HG02981 (cell line): ENCODE measurements at regions not wholly inside any gene's neighbourhood (a gene's known extent, or its start where the extent isn't known, plus 50 kb on each side); places are given as distances from the start of the nearest gene placed in this dataset.
"Not testable (repeated sequence)": the region's sequence is repeated elsewhere in the genome, so short reads cannot be mapped to it uniquely, and the experiment has no call there.

ENCODE experiments used
- ATAC-seq: cut with Tn5 transposase; IDR thresholded peaks from one replicate; pipeline ENCODE4 v1.9.1; 2021; ENCODE audit warnings: mild to moderate bottlenecking, moderate library complexity; ENCODE audit not compliant: unreplicated experiment

DNA sequence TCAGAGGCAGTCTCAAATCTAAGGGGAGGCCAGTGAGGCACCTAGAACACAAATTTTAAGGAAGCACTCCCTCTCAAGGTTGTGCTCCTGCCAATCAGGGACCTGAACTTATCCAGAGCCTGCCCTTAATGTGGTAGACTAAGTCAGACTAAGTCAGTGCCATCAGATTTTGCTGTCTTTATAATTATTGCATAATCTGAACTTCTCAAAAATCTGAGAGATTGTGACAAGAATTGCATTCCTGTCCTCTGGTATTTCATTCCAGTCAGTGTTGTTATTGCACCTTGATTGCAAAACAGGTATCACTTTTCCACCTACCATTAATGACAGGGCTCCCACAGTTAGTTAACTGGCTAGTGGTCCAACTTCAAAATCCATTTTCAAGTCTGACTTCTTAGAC lies 197.1 kb upstream of the HCN1 start:
- no peak for ATAC-seq

DNA sequence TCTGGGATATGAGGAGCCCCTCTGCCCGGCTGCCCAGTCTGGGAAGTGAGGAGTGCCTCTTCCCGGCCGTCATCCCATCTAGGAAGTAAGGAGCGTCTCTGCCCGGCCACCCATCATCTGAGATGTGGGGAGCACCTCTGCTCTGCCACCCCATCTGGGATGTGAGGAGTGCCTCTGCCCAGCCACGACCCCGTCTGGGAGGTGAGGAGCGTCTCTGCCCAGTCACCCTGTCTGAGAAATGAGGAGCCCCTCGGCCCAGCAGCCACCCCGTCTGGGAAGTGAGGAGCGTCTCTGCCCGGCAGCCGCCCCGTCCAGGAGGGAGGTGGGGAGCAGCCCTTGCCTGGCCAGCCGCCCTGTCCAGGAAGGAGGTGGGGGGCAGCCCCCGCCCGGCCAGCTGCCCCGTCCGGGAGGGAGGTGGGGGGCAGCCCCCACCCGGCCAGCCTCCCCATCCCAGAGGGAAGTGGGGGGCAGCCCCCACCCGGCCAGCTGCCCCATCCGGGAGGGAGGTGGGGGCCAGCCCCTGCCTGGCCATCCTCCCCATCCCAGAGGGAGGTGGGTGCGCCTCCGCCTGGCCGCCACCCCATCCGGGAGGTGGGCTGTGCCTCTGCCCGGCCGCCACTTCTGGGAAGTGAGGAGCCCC lies 194.4 kb upstream of the HCN1 start:
- ATAC-seq: not testable (repeated sequence)

DNA sequence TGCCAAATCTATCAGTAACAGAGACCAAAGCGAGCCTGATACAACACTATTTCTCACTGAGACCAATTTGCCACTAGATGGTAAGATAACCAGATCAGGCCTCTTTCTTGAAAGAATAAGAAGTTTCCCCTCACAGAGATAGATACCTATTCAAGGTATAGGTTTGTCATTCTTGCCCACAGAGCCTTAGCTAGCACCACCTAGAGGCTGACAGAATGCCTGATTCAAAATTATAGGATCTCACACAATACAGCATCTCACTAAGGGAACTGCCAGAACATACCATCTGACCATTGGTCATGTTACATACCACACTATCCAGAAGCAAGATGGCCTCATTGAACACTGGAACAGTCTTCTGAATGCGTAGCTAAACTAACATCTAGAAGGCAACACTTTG lies 166.6 kb upstream of the HCN1 start:
- ATAC-seq: no peak

DNA sequence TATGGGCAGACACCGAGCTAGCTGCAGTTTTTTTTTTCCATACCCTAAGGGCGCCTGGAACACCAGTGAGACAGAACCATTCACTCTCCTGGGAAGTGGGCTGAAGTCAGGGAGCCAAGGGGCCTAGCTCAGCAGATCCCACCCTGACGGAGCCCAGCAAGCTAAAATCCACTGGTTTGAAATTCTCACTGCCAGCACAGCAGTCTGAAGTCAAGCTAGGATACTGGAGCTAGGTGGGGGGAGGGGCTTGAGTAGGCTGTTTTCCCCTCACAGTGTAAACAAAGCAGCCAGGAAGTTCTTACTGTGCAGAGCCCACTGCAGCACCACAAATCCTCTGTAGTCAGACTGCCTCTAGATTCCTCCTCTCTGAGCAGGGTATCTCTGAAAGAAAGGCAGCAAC lies 151.7 kb upstream of the HCN1 start:
- no peak for ATAC-seq

DNA sequence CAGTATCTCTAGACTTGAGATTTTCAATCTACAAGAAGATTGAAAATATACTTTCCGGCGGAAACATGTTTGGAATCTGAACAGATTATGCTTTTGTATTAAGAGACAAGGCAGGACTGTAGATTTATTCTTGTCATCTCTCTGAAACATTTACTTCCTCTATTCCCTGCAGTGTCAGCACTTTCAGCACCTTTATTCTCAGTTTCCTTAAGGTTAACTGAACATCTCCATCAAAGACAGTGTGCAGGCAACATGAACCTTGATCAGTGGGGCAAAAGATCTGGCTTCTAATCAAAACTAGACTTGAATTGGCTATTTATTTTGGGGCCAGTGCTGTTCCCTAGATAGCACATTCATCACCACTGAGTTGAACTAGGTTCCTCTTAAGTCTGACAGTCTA lies 129.9 kb upstream of the HCN1 start:
- ATAC-seq: no peak

DNA sequence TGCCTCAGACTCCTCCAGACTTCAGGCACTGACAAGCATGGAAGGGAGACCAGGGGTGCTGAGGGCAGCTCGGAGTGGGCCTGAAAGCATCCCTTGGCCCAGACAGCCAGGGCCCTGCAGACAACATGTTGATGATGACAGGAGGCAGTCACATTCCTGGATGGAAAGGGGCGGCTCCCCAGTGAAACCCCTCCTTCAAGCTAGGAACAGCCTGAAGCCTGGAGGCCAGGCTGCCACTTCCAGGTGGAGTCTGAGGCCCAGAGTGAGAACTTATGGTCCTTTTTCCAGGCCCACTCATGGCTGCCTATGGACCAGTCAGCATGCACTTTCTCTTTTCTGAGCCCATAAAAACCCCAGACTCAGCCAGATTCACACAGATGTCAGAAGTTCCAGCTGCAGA lies 104.2 kb upstream of the HCN1 start:
- no peak for ATAC-seq

DNA sequence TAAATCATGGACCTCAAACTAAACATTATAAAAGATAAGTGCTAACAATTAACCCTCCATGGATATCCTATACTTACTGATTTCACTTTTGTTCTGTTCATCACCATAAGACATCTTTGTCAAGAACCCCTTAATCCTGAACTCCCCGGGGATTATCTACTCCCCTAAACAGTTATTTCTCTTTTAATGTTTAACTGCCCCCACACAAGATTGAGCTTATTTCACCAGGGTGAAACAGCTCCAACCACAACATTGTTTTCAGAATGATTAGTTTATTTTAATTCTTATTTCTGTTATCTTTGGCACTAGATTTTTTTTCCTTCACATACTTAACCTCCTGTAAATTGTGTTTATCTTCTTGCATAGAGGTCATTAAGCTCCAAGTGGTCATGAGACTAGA lies 103.2 kb upstream of the HCN1 start:
- no peak for ATAC-seq

DNA sequence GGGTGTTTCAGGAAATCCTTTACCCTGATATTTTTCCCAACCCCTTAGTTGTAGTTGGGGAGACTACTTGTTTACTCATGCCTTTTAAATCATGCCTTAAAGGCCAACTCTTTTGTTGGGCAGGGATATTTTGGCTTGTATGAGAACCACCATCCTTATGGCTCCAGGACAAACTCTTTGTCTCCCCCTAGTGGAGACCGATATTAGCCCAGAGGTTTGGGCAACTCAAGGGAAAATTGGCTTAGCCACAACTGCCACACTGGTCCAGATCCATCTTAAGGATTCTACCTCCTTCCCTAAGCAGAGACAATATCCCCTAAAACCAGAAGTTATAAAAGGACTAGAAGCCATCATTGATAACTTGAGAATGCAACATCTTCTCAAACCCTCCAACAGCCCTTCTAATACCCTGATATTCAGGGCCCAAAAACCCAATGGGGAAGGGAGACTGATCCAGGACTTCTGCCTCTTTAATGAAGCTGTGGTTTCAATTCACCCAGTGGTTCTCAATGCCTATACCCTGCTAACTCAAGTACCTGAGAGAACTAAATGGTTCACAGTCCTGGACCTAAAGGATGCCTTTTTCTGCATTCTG lies 100.9 kb upstream of the HCN1 start:
- no peak for ATAC-seq

DNA sequence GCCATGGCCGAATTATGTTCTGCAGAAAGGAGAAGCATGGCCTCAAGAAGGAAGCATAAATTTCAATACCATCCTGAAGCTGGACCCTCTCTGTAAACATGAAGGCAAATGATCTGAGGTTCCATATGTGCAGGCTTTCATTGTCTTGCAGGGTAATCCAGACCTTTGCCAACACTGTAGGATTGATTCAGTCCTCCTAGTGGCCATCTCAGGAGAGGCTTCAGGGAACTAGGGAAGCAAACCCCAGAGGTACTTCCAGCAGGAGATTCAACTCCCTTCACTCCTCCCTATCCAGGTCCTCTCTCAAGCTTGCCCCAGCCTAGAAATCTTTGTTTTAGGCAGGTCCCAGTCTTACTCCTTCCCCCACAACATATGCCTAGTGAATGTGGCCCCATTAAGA lies 99.3 kb upstream of the HCN1 start:
- ATAC-seq: no peak

DNA sequence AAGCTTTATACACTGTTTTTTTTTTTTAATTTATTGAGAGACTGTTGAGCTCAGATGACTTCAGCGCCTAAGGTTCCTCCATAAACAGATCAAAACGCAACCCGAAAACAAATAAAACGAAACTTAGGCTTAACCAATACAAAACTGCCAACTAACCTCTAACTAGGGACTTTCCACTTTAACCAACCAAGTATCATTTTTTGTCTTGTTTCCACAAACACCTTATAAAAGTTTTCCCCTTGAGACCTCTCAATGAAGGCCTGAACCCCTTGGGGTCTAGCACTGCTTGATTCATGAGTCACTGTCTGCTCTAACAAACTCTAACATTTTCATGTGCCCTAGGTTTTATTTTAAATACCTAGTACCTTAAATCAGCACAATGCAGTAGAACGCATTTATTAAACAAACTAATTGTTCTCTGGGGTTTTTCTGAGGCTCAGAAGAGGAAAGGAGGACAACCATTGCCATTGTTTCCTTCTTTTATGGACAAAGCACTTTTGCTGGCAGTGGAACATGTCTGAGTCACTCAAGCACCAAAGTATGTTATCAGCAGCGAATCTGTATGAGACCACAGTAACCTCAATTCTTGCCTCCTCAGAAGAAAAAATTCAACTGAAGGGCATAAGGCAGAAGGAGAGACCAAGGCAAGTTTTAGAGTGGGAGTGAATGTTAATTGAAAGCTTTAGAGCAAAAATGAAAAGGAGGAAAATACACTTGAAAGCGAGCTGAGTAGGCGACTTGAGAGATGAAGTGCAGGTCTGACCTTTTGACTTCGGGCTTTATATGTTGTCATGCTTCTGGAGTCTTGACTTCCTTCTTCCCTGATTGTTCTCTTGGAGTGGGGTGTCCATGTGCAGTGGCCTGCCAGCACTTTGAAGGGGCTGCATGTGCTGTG lies 97.7 kb upstream of the HCN1 start:
- ATAC-seq: peak; percentile 74

DNA sequence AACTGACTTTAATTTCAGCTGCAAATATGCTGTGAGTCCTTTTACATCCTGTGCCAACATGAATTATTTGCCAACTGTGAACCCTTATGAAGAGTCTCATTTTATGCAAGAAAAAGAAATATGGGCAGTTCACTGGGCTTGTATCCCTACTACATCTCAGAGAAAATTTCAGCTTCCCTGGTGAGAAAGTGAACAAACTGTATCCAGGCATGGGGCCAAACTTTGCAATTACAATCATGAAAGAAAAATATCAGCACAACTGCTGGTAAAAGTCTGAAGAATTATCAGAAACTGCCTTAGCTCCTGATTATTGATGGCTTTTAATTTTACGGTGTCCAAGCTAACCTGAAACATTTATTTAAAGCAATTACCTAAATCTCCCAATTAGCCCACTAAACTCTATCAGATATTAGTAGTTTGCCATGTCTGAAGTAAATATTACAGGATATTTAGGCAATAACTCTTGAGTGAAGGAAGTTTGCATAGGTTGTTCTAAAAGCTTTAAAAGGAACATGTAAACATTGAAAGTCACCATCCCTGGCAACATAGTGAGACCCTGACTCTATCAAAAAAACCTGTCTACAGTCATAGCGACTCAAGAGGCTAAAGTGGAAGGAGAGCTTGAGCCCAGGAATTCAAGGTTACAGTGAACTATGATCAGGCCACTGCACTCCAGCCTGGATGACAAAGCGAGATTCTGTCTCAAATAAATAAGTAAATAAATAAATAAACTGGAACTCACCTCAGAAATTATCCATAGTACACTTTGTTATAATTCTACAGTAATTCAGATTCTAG lies 83.9 kb upstream of the HCN1 start:
- ATAC-seq: no peak

DNA sequence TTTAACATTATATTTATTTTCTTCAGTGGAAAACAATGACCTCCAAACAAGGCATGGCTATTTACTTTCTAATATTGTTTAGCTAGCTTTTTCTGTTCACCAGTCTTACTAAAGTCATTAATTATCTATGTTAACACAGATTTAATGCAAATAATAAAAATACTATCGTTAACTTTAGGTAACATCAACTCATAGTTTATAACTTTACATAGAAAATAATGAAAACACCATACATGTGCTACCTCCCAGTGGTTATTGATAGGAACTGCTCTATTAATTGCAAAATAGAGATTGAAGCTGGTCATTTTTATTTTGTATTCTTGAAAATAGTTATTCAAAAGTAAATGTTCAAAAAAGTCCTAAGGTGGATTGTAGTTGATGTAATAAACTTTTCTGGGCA lies 78.3 kb upstream of the HCN1 start:
- ATAC-seq: no peak

DNA sequence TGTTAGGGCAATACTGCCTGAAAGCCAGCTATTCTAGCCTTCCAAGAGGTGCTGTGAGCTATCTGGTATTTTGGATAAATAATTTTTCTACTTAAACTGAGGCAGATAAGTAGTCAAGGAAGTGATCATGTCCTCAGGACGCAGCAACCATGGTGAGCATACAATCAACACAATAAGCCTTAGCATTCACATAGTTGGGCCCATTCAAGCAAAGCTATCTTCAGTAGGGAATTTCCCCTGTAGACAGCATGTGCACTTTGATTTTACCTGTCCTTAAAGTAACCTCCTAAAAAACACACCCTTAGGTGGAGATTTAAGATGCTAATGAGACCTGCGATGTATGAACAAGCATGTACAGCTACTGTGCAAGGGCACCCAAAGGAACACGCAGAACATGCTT lies 76.2 kb upstream of the HCN1 start:
- ATAC-seq: no peak

DNA sequence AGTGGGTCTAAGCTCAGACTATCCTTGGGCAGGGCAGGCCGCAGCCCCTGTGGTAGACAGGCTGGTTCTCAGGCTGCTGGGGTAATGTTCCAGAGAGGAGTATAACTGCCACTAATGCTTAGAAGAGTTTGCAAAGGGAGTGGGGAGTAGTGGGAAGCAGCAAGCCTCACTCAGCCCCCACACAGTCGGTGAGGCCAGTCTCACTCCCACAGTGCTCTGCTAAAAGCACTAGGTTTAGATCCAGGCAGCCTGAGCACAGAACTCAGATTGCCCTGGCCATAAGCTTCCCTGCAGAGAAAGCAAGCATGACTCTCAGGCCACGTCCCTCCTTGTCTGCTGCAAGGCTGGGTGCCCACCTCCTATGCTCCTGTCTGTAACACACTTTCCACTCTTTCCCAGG lies 69.4 kb upstream of the HCN1 start:
- no peak for ATAC-seq

DNA sequence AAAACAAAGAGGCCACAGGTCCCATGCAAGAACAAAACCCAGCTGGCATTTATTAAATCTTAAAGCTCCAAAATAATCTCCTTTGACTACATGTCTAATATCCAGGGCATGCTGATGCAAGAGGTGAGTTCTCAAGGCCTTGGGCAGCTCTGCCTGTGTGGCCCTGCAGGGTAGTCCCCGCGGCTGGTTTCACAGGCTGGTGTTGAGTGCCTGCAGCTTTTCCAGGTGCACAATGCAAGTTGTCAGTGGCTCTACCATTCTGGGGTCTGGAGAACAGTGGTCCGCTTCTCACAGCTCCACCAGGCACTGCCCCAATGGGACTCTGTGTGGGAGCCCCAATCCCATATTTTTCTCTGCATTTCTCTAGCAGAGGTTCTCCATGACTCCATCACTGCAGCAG lies 54.4 kb upstream of the HCN1 start:
- no peak for ATAC-seq

DNA sequence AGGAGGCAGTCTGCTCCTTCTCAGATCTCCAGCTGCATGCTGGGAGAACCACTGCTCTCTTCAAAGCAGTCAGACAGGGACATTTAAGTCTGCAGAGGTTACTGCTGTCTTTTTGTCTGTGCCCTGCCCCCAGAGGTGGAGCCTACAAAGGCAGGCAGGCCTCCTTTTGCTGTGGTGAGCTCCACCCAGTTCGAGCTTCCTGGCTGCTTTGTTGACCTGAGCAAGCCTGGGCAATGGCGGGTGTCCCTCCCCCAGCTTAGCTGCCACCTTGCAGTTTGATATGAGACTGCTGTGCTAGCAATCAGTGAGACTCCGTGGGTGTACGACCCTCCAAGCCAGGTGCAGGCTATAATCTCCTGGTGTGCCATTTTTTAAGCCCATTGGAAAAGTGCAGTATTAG lies 52.3 kb upstream of the HCN1 start:
- not testable (repeated sequence) for ATAC-seq
